ENCODE measurements at regions not wholly inside any gene's neighbourhood (a gene's known extent, or its start where the extent isn't known, plus 50 kb on each side); places are given as distances from the start of the nearest gene placed in this dataset.

- TF ChIP-seq FOXP4 (CRISPR knock-in tag; IDR thresholded peaks at IDR 0.05): no peak
These were observed 117.9 kb upstream of the RGMA start (continued) for GRCh38 chr15:93206893-93207292.

- peaks cover 11% of the 10 kb centered on the region for H3K27me3 Mint-ChIP-seq (ENCODE audit: low read depth)
- no peaks in the 10 kb centered on the region for H3K36me3 Mint-ChIP-seq
- no peak overlapping the region for H3K4me3 Mint-ChIP-seq
- TF ChIP-seq E2F1 (CRISPR knock-in tag; IDR thresholded peaks at IDR 0.05) (no peak), HMGXB4 (CRISPR knock-in tag; IDR thresholded peaks at IDR 0.05) (no peak), CBFB (CRISPR knock-in tag; IDR thresholded peaks at IDR 0.05; ENCODE audit: low read depth) (no peak), USF2 (CRISPR knock-in tag; IDR thresholded peaks at IDR 0.05) (no peak), ERG (CRISPR knock-in tag; IDR thresholded peaks at IDR 0.05) (no peak)
- H3K4me1 Mint-ChIP-seq: peaks cover 26% of the 10 kb centered on the region
- DNase-seq (ENCODE audit: low spot score) (no peak), ATAC-seq (no peak)
- ChIA-PET CTCF (interaction anchor here (0.6 to 0.9 kb wide), 2 partner anchors 25 to 146 kb away, joined by 3 read pairs; no protein-coding TSS in a partner anchor), POLR2A (interaction anchor here (0.6 to 0.7 kb wide), 4 partner anchors 12 to 927 kb away, joined by 3 to 4 read pairs (median 3); no protein-coding TSS in a partner anchor)
- H3K9me3 Mint-ChIP-seq: no peaks in the 10 kb centered on the region
- no peak overlapping the region for H3K27ac Mint-ChIP-seq
These were observed 116.4 kb upstream of the RGMA start for GRCh38 chr15:93205413-93205812.

GRCh38 chr15:93203036-93203435 lies 114.0 kb upstream of the RGMA start:
- DNase-seq (ENCODE audit: low spot score) (no peak), ATAC-seq (peak; percentile 47; the same call in 1 of the 2 replicates)
- Mint-ChIP-seq H3K27me3 (ENCODE audit: low read depth) (peaks cover 26% of the 10 kb centered on the region), H3K4me3 (no peak overlapping the region), H3K36me3 (no peaks in the 10 kb centered on the region; the same call in 1 of the 2 replicates), H3K9me3 (peaks cover 7% of the 10 kb centered on the region), H3K4me1 (peaks cover 38% of the 10 kb centered on the region), H3K27ac (no peak overlapping the region)
- POLR2A ChIA-PET: no interaction called here
- TF ChIP-seq SMAD4 (CRISPR knock-in tag; IDR thresholded peaks at IDR 0.05) (no peak), ARID4B (CRISPR knock-in tag; IDR thresholded peaks at IDR 0.05; ENCODE audit: borderline replicate concordance) (no peak), MYBL2 (CRISPR knock-in tag; IDR thresholded peaks at IDR 0.05) (no peak), NFE2L1 (CRISPR knock-in tag; IDR thresholded peaks at IDR 0.05) (no peak), SMAD3 (CRISPR knock-in tag; IDR thresholded peaks at IDR 0.05; ENCODE audit: borderline replicate concordance) (no peak), FOXP4 (CRISPR knock-in tag; IDR thresholded peaks at IDR 0.05) (no peak), NR2C2 (CRISPR knock-in tag; IDR thresholded peaks at IDR 0.05) (no peak), ZNF138 (CRISPR knock-in tag; conservative IDR thresholded peaks at IDR 0.05) (no peak), MXD4 (CRISPR knock-in tag; IDR thresholded peaks at IDR 0.05; ENCODE audit: borderline replicate concordance) (no peak), PRRX2 (CRISPR knock-in tag; IDR thresholded peaks at IDR 0.05) (no peak), ZNF219 (CRISPR knock-in tag; IDR thresholded peaks at IDR 0.05; ENCODE audit: borderline replicate concordance) (no peak)
- CTCF ChIA-PET: no interaction called here
